Epidermal melanocyte (primary cell): ENCODE measurements at regions not wholly inside any gene's neighbourhood (a gene's known extent, or its start where the extent isn't known, plus 50 kb on each side); places are given as distances from the start of the nearest gene placed in this dataset.
"Not testable (repeated sequence)": the region's sequence is repeated elsewhere in the genome, so short reads cannot be mapped to it uniquely, and the experiment has no call there.

Experiments
- DNase-seq: peaks from one replicate; pipeline ENCODE4 v3.0.0; 2011; ENCODE audit warnings: low spot score; ENCODE audit not compliant: insufficient read length

- DNase-seq, result no peak
These were observed 415.1 kb upstream of the DYNLRB2 start for GRCh38 chr16:80125677-80126076.

- no peak for DNase-seq
These were observed 417.6 kb upstream of the DYNLRB2 start for GRCh38 chr16:80123189-80123588.

DNA sequence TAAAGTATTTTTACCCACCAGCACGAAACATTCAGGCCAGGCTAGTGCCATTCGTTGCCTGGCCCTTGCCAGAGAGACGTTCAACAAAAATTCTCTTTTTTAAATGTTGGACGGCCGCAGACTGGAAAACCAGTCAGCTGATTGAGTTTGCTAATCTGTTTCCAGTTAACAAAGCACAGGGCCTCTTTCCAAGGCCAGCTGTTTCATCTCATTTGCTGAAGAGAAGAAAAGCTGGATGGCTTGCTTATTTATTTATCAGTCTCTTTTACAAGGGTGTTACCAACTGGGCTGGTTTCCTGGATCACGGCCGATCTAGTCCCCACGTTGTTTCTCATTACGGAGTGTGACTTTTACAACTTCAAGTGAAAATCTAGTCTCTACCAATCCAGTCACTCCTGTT lies 418.7 kb upstream of the DYNLRB2 start:
- peak; percentile 27 for DNase-seq

DNA sequence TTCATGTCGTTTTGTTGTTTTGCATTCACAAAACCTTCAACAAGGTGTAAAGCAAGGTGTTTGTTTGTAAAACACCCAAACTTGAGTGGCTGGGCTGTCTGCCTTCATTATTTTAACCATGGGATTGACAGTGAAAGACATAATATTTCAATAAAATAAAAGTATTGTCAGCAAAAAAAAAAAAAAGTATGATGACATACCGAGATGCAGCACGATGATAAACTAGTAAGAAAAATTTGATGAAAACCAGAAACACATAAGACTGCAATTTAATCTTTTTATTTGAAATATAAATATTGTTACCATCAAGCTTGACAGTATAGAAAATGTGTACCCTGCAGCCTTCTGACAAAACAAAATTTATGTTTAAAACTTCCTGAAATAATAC lies 419.3 kb upstream of the DYNLRB2 start:
- no peak for DNase-seq

GRCh38 chr16:80120899-80121521 lies 419.8 kb upstream of the DYNLRB2 start:
- DNase-seq, result no peak

- no peak for DNase-seq
These were observed 423.1 kb upstream of the DYNLRB2 start for GRCh38 chr16:80117556-80118130.

GRCh38 chr16:80116711-80117110 lies 424.1 kb upstream of the DYNLRB2 start:
- DNase-seq, result no peak

DNA sequence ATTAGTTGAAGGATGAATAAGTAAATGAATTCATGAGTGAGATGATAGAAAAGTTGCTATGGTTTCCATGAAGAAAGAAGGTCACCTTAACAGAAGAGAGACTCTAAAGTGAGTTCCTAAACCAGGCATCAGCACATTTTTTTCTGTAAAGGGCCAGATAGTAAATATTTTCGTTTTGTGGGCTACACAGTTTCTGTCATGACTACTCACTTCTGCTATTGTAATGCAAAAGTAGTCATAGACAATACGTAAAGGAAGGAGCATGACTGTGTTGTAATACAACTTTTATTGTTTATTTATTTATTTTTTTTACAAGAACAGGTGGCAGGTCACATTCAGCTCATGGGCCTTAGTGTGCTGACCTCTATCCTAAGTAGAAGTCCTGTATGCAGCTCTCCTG lies 426.1 kb upstream of the DYNLRB2 start:
- DNase-seq, result no peak

- no peak for DNase-seq
These were observed 426.8 kb upstream of the DYNLRB2 start for GRCh38 chr16:80113873-80114574.

GRCh38 chr16:80109581-80109980 lies 431.2 kb upstream of the DYNLRB2 start:
- DNase-seq, result no peak

DNA sequence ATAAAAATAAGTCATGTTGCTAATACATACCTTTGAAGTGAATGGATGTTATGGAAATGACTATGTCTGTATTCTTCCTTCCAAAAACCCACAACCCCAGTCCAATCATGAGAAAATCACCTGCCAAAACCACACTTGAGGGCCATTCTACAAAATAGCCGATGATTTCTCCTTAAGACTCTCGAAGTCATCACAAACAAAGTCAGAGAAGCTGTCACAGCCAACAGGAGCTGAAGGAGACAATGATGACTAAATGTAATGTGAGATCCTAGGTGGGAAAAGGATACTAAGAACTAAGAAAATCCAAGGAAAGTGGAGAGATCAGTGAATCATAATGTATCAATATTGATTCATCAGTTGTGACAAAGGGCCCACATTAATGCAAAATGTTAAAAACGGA lies 432.9 kb upstream of the DYNLRB2 start:
- DNase-seq, result no peak

GRCh38 chr16:80105751-80106150 lies 435.0 kb upstream of the DYNLRB2 start:
- DNase-seq, result no peak

DNA sequence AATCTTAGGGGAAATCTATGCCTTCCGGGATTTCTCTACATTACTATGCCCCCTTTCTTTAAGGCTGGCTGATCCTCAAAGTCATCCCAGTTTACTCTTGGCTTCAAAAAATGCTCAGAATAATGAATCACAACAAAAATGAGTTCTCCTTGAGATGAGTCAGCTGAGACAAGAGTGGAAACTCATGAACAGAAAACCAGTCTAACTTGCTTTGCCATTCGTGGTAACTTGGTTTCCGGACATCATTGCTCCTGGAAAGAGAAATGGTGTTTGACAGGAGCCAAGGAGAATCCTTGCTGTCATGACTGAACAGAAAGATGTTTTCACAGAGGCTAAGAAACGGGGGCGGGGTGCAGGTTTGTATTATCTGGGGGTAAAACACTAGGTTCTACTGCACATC lies 435.6 kb upstream of the DYNLRB2 start:
- DNase-seq, result no peak

DNA sequence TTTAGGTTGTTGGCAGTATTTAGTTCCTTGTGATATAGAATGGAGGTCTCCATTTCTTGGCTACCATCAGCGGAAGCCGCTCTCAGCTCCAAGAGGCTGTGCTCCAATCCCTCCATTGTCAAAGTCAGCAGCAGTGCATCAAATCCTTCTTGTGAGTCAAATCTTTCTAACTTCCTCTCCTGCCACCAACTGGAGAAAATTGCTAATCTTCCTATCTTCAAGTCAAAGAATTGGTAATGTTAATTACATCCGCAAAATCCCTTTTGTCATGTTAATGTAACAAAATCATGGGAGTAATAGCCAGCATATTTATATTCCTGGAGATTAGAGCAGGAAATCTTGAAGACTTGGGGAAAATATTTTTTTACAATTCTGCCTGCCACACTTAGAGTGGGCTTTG lies 436.4 kb upstream of the DYNLRB2 start:
- no peak for DNase-seq

DNA sequence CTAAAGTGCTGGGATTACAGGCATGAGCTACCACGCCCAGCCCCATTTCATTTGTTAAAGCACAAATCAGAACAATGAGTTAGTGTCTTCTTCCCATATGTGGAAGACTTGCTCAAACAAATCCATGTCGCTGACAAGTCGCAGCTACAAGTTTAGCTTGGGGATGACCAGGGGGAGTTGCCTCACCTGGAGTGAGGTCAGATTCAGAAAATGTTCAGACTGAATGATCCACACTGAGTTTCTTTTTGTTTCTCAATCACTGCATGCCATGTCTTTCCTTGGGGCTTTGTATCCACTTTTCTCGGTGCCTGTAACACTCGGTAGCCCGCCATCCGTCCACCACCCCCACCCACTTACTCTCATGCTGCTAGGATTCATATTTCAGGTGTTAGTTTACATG lies 437.3 kb upstream of the DYNLRB2 start:
- no peak for DNase-seq

- DNase-seq, result no peak
These were observed 439.8 kb upstream of the DYNLRB2 start for GRCh38 chr16:80100846-80101451.

GRCh38 chr16:80100186-80100585 lies 440.6 kb upstream of the DYNLRB2 start:
- DNase-seq, result no peak

- DNase-seq, result no peak
These were observed 443.7 kb upstream of the DYNLRB2 start for GRCh38 chr16:80097098-80097497.

DNA sequence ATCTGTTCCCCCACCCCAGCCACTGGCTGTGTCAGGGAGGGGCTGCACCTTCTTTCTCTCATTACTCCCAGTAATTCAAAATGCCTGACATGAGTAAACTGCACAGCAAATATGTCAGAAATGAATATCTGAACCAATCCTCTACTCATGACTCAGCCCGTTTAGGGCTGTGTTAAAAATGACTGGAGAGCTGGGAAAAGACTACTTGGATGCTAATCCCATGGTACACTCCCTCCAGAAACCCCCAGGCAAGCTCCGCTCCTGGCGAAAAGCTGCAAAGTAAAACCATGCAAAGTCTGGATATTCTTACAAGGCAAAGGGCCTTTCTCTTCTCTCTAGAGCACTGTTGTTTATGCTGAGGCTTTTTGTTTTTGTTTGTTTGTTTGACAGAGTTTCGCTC lies 448.1 kb upstream of the DYNLRB2 start:
- DNase-seq, result no peak

DNA sequence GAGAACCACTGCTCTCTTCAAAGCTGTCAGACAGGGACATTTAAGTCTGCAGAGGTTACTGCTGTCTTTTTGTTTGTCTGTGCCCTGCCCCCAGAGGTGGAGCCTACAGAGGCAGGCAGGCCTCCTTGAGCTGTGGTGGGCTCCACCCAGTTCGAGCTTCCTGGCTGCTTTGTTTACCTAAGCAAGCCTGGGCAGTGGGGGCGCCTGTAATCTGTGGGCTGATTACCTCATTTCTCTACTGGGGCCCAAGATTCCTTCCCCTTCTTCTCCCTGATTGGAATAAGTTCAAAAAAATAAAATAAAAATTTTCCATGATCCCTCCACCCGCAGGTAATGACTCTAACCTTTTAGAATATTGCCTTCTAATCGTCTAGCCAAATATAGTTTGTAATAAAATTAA lies 449.3 kb upstream of the DYNLRB2 start:
- not testable (repeated sequence) for DNase-seq

GRCh38 chr16:80085606-80086005 lies 455.2 kb upstream of the DYNLRB2 start:
- no peak for DNase-seq

- peak; percentile 40 for DNase-seq
These were observed 456.2 kb upstream of the DYNLRB2 start for GRCh38 chr16:80084614-80085013.

DNA sequence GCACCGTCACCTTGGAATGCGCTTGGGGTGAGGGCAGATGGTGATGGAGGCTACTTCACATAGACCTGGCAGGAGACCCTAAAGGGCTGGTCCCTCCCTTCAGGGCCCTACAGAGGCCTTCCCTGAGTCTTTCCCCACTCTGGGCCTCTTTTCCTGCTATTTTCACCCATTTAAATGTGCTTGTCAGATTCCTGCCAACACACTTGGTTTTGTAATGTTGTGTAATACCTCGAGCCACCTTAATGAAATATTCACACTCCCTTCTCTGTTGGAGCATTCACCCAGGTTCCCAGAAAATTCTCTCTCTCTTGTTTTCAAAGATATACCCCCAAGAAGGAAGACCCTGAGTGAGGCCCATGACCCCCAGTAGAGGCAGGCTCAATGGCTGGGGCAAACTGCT lies 456.6 kb upstream of the DYNLRB2 start:
- no peak for DNase-seq
